B cell (primary cell): ENCODE measurements at regions not wholly inside any gene's neighbourhood (a gene's known extent, or its start where the extent isn't known, plus 50 kb on each side); places are given as distances from the start of the nearest gene placed in this dataset.

Experiments
- ATAC-seq: fragments of 200-7000 bp; cut with Tn5 transposase; one replicate; pipeline ENCODE4 v1.10.0; 2021; ENCODE audit warnings: low read depth, mild to moderate bottlenecking, moderate number of reproducible peaks, moderate library complexity
- CTCF ChIA-PET: fragments of 350-600 bp; sonication (Branson Sonifier 250); formaldehyde crosslinking; loops from one replicate; lab custom pipeline; 2021; ENCODE audit warnings: antibody characterized with exemption, inconsistent platforms; lab: Charles Lee
- POLR2A ChIA-PET: fragments of 350-600 bp; sonication (Branson Sonifier 250); formaldehyde crosslinking; loops from one replicate; lab custom pipeline; 2021; ENCODE audit warnings: antibody characterized with exemption; lab: Charles Lee
- DNase-seq: peaks from one replicate; pipeline ENCODE4 v3.0.0; 2013
- H2AFZ ChIP-seq: 2 replicates; pipeline ENCODE4 v1.6.1; 2012; ENCODE audit warnings: mild to moderate bottlenecking, low read depth, low read length; ENCODE audit not compliant: insufficient read depth, poor library complexity, severe bottlenecking
- H3K27ac ChIP-seq, 2 donors: 1 replicate in 1 of 2; 2 replicates in 1 of 2; pipeline ENCODE4 v1.5.1; 2012 to 2013; ENCODE audit warnings: low read length in 2 of 2, mild to moderate bottlenecking in 2 of 2, moderate library complexity in 1 of 2
- H3K27me3 ChIP-seq, 4 experiments: fragments of 200-600 bp in 1 of 4; sonication (generic) in 1 of 4; replicated peaks in 1 of 4; 1 replicate in 2 of 4; 2 replicates in 2 of 4; pipeline versions ENCODE4 v1.6.1 to v1.7.0; 2013 to 2016; ENCODE audit warnings: low read length in 3 of 4, mild to moderate bottlenecking in 2 of 4, mixed read lengths in 1 of 4, moderate library complexity in 1 of 4; ENCODE audit not compliant: insufficient read depth in 4 of 4, control insufficient read depth in 3 of 4; ENCODE audit errors: control extremely low read depth in 1 of 4
- H3K36me3 ChIP-seq, 2 experiments: replicated peaks in 1 of 2; 1 replicate in 1 of 2; 2 replicates in 1 of 2; pipeline versions ENCODE4 v1.6.1 to v1.7.1; 2013; ENCODE audit warnings: low read length in 1 of 2; ENCODE audit not compliant: insufficient read depth in 2 of 2, control insufficient read depth in 1 of 2; ENCODE audit errors: control extremely low read depth in 1 of 2, extremely low read depth in 1 of 2
- H3K4me1 ChIP-seq, 2 donors: fragments of 200-600 bp in 1 of 2; sonication (generic) in 1 of 2; 1 replicate in 1 of 2; 2 replicates in 1 of 2; pipeline versions ENCODE4 v1.5.1 to v1.6.1; 2013 to 2017; ENCODE audit warnings: low read length in 2 of 2; ENCODE audit not compliant: control insufficient read depth in 2 of 2, insufficient read depth in 2 of 2
- H3K4me2 ChIP-seq: replicated peaks from 2 replicates; pipeline ENCODE3; 2012; ENCODE audit warnings: mild to moderate bottlenecking, low read depth, low read length; ENCODE audit not compliant: poor library complexity, severe bottlenecking
- H3K4me3 ChIP-seq, 5 experiments: fragments of 200-600 bp in 1 of 5; sonication (generic) in 1 of 5; 1 replicate in 3 of 5; 2 replicates in 2 of 5; pipeline versions ENCODE4 v1.5.1 to v1.7.0; 2011 to 2016; ENCODE audit warnings: low read length in 4 of 5, mild to moderate bottlenecking in 4 of 5, low read depth in 2 of 5, control low read depth in 1 of 5, moderate library complexity in 1 of 5; ENCODE audit not compliant: insufficient read depth in 1 of 5; ENCODE audit errors: control extremely low read depth in 1 of 5, extremely low read depth in 1 of 5
- H3K79me2 ChIP-seq: fragments of 200-600 bp; sonication (generic); one replicate; pipeline ENCODE4 v1.6.0; 2016; ENCODE audit warnings: low read length; ENCODE audit not compliant: control insufficient read depth, insufficient read depth
- H3K9ac ChIP-seq: fragments of 200-600 bp; sonication (generic); 2 replicates; pipeline ENCODE4 v1.6.1; 2017; ENCODE audit warnings: mild to moderate bottlenecking, low read length, moderate library complexity
- H3K9me3 ChIP-seq, 3 donors: one replicate each; pipeline versions ENCODE4 v1.6.1 to v1.7.1; 2013; ENCODE audit warnings: low read length in 2 of 3; ENCODE audit not compliant: control insufficient read depth in 2 of 3, insufficient read depth in 1 of 3; ENCODE audit errors: control extremely low read depth in 1 of 3
- H4K20me1 ChIP-seq: 2 replicates; pipeline ENCODE4 v1.6.0; 2012; ENCODE audit warnings: mild to moderate bottlenecking, low read length; ENCODE audit not compliant: insufficient read depth, control insufficient read depth, poor library complexity, severe bottlenecking
- H3K27ac Mint-ChIP-seq: one replicate; pipeline ENCODE4 v1.8.0; 2021; ENCODE audit warnings: mixed read lengths
- H3K27me3 Mint-ChIP-seq: one replicate; pipeline ENCODE4 v1.8.0; 2021; ENCODE audit warnings: mixed read lengths
- H3K4me1 Mint-ChIP-seq: one replicate; pipeline ENCODE4 v1.8.0; 2021; ENCODE audit warnings: mixed read lengths
- H3K4me3 Mint-ChIP-seq: one replicate; pipeline ENCODE4 v1.8.0; 2021; ENCODE audit warnings: mixed read lengths
- H3K9me3 Mint-ChIP-seq: one replicate; pipeline ENCODE4 v1.8.0; 2022; ENCODE audit warnings: mixed read lengths; ENCODE audit not compliant: insufficient read depth
- EZH2 ChIP-seq: IDR thresholded peaks from 2 replicates; pipeline ENCODE4 v1.6.1; 2012; ENCODE audit warnings: borderline replicate concordance, low read depth, mild to moderate bottlenecking, moderate library complexity, low read length; ENCODE audit not compliant: insufficient read depth, poor library complexity, severe bottlenecking
- WGBS: methylation state at CpG from one replicate; pipeline ENCODE4 v1.1.5; 2013; ENCODE audit warnings: missing lambda C conversion rate; ENCODE audit not compliant: insufficient coverage; 5-methylcytosine and 5-hydroxymethylcytosine counted together
- intact Hi-C: fragments of 100-400 bp; cut with micrococcal nuclease; formaldehyde crosslinking; loops from one replicate; pipeline ENCODE4 v1.10.0; 2022
- TF ChIP-seq, protein P1 (sequence below): fragments of 200-600 bp; IDR thresholded peaks from one replicate; pipeline ENCODE4 v1.8.0; 2022; ENCODE audit warnings: antibody characterized with exemption, mild to moderate bottlenecking

DNA sequence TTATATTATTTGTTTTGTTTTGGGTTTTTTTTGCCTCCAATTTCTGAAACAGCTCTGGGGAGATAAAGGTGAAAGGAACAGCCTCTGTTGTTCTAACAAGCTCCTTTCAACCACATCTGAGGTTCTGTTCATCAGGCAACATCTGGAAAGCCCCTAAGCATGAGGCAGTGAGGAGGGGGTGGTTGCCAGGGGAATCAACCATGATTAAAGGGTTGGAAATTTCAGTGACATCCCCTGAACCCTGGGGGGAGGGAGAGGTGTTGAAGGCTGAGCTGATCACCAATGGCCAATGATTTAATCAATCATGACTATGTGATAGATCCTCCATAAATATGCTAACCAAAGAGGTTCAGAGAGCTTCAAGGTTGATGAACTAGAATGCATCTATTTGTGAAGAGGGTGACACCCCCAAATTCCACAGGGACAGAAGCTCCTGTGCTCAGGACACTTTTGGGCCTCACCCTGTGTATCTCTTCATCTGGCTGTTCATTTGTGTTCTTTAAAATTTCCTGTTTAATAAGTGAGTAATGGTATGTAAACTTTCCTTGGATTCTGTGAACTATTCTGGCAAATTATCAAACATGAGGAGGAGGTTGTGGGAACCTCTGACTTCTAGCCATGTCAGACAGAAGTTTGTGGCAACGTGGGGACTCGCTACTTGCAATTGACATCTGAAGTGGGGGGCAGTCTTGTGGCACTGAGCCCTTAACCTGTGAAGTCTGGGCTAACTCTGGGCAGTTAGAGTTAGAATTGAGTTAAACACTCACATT, 221.3 kb downstream of the NHLRC3 start:
- Histone ChIP-seq H3K4me3 (no peak overlapping the region), H2AFZ (no peak overlapping the region), H3K36me3 (no peaks in the 10 kb centered on the region), H3K27ac (no peak overlapping the region), H4K20me1 (no peaks in the 10 kb centered on the region), H3K4me1 (no peaks in the 10 kb centered on the region), H3K79me2 (no peaks in the 10 kb centered on the region), H3K27me3 (no peaks in the 10 kb centered on the region), H3K9ac (no peak overlapping the region), H3K4me2 (no peak overlapping the region), H3K9me3 (no peaks in the 10 kb centered on the region)
- DNase-seq, result no peak
- 0% methylated on average over 1 of the region's 2 CpGs for WGBS
- Mint-ChIP-seq H3K27ac (no peak overlapping the region), H3K4me3 (no peak overlapping the region), H3K27me3 (peaks cover 4% of the 10 kb centered on the region), H3K4me1 (no peaks in the 10 kb centered on the region), H3K9me3 (no peaks in the 10 kb centered on the region)
- ChIA-PET POLR2A (no interaction called here), CTCF (interaction anchor here (1.0 kb wide), 1 partner anchor 38 kb away, joined by 3 read pairs; no protein-coding TSS in a partner anchor)
- intact Hi-C loops, result no loop called here
- TF ChIP-seq EZH2, result no peak
- TF ChIP-seq, protein P1, sequence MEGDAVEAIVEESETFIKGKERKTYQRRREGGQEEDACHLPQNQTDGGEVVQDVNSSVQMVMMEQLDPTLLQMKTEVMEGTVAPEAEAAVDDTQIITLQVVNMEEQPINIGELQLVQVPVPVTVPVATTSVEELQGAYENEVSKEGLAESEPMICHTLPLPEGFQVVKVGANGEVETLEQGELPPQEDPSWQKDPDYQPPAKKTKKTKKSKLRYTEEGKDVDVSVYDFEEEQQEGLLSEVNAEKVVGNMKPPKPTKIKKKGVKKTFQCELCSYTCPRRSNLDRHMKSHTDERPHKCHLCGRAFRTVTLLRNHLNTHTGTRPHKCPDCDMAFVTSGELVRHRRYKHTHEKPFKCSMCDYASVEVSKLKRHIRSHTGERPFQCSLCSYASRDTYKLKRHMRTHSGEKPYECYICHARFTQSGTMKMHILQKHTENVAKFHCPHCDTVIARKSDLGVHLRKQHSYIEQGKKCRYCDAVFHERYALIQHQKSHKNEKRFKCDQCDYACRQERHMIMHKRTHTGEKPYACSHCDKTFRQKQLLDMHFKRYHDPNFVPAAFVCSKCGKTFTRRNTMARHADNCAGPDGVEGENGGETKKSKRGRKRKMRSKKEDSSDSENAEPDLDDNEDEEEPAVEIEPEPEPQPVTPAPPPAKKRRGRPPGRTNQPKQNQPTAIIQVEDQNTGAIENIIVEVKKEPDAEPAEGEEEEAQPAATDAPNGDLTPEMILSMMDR, result no peak
- no peak for ATAC-seq

DNA sequence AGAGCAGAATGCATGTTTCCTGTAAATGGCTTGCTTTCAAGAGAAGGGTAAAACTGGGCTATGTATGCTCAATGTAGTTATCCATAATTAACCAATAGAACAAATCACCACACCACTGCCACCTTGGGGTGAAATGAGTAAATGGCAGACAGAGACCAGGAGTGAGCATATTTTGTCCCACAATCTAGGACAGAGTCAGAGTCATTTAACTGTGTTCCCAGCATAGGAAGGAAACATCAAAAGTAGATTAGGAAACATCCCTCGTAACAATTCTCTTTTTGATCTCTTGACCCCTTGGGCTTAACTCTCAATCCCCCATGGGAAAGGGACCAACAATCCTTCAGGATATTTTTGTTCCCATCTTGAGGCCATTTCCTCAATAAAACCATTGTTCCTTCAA, 224.8 kb downstream of the NHLRC3 start:
- Mint-ChIP-seq H3K4me1 (no peaks in the 10 kb centered on the region), H3K9me3 (no peaks in the 10 kb centered on the region), H3K27me3 (peaks cover 4% of the 10 kb centered on the region), H3K27ac (no peak overlapping the region), H3K4me3 (no peak overlapping the region)
- H3K9ac ChIP-seq, result no peak overlapping the region
- no peak overlapping the region for H3K4me2 ChIP-seq
- intact Hi-C loops, result no loop called here
- ATAC-seq (no peak), DNase-seq (peak; percentile 7)
- H4K20me1 ChIP-seq, result no peaks in the 10 kb centered on the region
- H2AFZ ChIP-seq, result no peak overlapping the region
- TF ChIP-seq, protein P1, result peak; percentile 47
- TF ChIP-seq EZH2, result no peak
- no CpG with 5 or more reads among the region's 1 CpG for WGBS
- POLR2A ChIA-PET, result no interaction called here
- H3K9me3 ChIP-seq, result no peaks in the 10 kb centered on the region
- no peaks in the 10 kb centered on the region for H3K36me3 ChIP-seq
- no peaks in the 10 kb centered on the region for H3K27me3 ChIP-seq
- H3K79me2 ChIP-seq, result no peaks in the 10 kb centered on the region
- H3K27ac ChIP-seq, result no peak overlapping the region
- H3K4me3 ChIP-seq, result no peak overlapping the region
- CTCF ChIA-PET, result no interaction called here
- H3K4me1 ChIP-seq, result no peaks in the 10 kb centered on the region
